Calu3 (cell line): ENCODE measurements at regions not wholly inside any gene's neighbourhood (a gene's known extent, or its start where the extent isn't known, plus 50 kb on each side); places are given as distances from the start of the nearest gene placed in this dataset.

Experiments
- BruUV-seq: library from RNA; stranded (reverse); fragments of 400-500 nt; replicated peaks from 2 replicates; lab custom pipeline; 2021; lab: Mats Ljungman, UMichigan
- CTCF ChIA-PET: fragments of 300-600 bp; sonication (Branson Sonifier 250); formaldehyde crosslinking; loops from one replicate; lab custom pipeline; 2022; ENCODE audit warnings: antibody characterized with exemption; lab: Charles Lee
- DNase-seq: peaks from one replicate; pipeline ENCODE4 v3.0.0; 2022
- H3K27ac Mint-ChIP-seq: one replicate; pipeline ENCODE4 v1.8.0; 2022; ENCODE audit warnings: mixed read lengths; ENCODE audit not compliant: unreplicated experiment
- H3K27me3 Mint-ChIP-seq: one replicate; pipeline ENCODE4 v1.8.0; 2022; ENCODE audit warnings: mixed read lengths; ENCODE audit not compliant: unreplicated experiment
- H3K36me3 Mint-ChIP-seq: one replicate; pipeline ENCODE4 v1.8.0; 2022; ENCODE audit warnings: mild to moderate bottlenecking, moderate library complexity, mixed read lengths; ENCODE audit not compliant: insufficient read depth, unreplicated experiment
- H3K4me1 Mint-ChIP-seq: one replicate; pipeline ENCODE4 v1.8.0; 2022; ENCODE audit warnings: mild to moderate bottlenecking, low read depth, mixed read lengths; ENCODE audit not compliant: unreplicated experiment
- H3K4me3 Mint-ChIP-seq: one replicate; pipeline ENCODE4 v1.8.0; 2022; ENCODE audit warnings: mild to moderate bottlenecking, low read depth, moderate library complexity, mixed read lengths; ENCODE audit not compliant: unreplicated experiment
- H3K9me3 Mint-ChIP-seq: one replicate; pipeline ENCODE4 v1.8.0; 2022; ENCODE audit warnings: low read depth, mixed read lengths; ENCODE audit not compliant: unreplicated experiment
- intact Hi-C: fragments of 100-400 bp; cut with micrococcal nuclease; formaldehyde crosslinking; loops from one replicate; pipeline ENCODE4 v1.10.0; 2022; ENCODE audit not compliant: unreplicated experiment
- TF ChIP-seq, protein P1 (sequence below): fragments of 200-600 bp; IDR thresholded peaks from one replicate; pipeline ENCODE4 v1.8.0; 2022; ENCODE audit warnings: antibody characterized with exemption; ENCODE audit not compliant: unreplicated experiment

DNA sequence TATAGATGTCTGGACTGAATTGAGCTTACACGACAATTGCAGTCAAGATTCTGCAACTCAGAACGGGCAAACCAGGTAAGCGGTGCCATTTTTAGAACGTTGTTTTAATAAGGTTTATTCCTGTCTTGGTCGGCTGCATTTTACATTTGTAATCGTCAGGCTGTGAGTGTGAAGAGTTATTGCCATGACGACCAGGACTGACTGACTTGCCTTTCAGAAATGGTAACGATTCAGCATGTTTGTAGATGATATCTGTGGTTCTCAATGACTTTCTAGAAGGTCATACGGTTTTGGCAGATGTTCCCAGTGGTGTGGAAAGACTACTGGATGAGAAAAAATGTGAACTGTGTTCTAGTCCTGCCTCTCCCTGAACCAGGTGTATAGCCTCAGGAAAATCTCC is 271.3 kb upstream of the B3GALT2 start:
- Mint-ChIP-seq H3K27ac (no peak overlapping the region), H3K27me3 (no peaks in the 10 kb centered on the region), H3K9me3 (no peaks in the 10 kb centered on the region), H3K4me1 (peaks cover 10% of the 10 kb centered on the region), H3K4me3 (no peak overlapping the region), H3K36me3 (no peaks in the 10 kb centered on the region)
- intact Hi-C loops: no loop called here
- CTCF ChIA-PET: no interaction called here
- no TSS peak for BruUV-seq
- DNase-seq: no peak
- TF ChIP-seq, protein P1, sequence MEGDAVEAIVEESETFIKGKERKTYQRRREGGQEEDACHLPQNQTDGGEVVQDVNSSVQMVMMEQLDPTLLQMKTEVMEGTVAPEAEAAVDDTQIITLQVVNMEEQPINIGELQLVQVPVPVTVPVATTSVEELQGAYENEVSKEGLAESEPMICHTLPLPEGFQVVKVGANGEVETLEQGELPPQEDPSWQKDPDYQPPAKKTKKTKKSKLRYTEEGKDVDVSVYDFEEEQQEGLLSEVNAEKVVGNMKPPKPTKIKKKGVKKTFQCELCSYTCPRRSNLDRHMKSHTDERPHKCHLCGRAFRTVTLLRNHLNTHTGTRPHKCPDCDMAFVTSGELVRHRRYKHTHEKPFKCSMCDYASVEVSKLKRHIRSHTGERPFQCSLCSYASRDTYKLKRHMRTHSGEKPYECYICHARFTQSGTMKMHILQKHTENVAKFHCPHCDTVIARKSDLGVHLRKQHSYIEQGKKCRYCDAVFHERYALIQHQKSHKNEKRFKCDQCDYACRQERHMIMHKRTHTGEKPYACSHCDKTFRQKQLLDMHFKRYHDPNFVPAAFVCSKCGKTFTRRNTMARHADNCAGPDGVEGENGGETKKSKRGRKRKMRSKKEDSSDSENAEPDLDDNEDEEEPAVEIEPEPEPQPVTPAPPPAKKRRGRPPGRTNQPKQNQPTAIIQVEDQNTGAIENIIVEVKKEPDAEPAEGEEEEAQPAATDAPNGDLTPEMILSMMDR: no peak

DNA sequence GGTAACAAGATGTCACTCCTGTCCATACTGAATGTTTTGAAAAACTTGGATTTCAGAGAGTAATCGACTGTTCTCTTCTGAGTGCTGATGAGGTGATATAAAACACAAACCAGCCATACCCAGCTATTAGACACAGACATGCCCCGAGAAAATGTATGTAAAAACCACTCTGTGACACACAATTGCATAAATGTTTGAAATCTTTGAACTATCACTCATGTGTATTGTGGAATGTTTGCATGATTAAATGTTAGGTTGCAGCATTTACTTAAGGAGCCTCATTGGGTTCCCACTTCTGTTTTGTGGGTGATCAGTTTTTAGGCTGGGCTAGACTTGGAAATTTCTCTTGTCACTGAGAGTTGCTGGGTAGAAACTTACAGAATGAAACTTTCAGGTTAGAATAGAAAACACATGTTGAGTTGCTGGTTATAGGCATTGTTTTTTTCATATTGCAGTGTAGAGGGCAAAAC is 270.4 kb upstream of the B3GALT2 start:
- no peaks in the 10 kb centered on the region for H3K36me3 Mint-ChIP-seq
- CTCF ChIA-PET: interaction anchor here (0.6 kb wide), 1 partner anchor 764 kb away, joined by 5 read pairs; no protein-coding TSS in a partner anchor
- no peak for DNase-seq
- H3K4me3 Mint-ChIP-seq: no peak overlapping the region
- peaks cover 8% of the 10 kb centered on the region for H3K4me1 Mint-ChIP-seq
- no peaks in the 10 kb centered on the region for H3K27me3 Mint-ChIP-seq
- TF ChIP-seq, protein P1: no peak
- no peaks in the 10 kb centered on the region for H3K9me3 Mint-ChIP-seq
- BruUV-seq: no TSS peak
- intact Hi-C loops: no loop called here
- no peak overlapping the region for H3K27ac Mint-ChIP-seq

DNA sequence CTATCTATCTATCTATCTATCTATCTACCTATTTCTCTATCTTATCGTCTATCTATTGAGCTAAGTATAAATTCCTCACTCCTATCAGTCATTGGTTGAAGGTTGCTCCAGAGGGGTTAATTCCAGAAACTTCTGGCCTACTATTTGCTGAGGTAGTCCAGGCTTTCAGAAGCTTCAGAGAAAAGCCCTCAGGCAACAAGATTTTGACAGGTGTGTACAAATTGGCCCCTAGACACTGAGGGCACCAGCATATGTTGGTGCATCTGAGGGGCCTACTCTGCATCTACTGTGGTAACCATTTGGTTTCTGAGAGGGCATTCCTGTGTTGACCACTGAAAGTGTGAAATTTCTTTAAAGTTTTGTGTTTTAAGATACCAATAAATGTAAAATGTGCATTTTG is 265.2 kb upstream of the B3GALT2 start:
- no peak overlapping the region for H3K27ac Mint-ChIP-seq
- TF ChIP-seq, protein P1: no peak
- H3K4me1 Mint-ChIP-seq: no peaks in the 10 kb centered on the region
- H3K9me3 Mint-ChIP-seq: no peaks in the 10 kb centered on the region
- H3K4me3 Mint-ChIP-seq: no peak overlapping the region
- DNase-seq: no peak
- intact Hi-C loops: no loop called here
- BruUV-seq: no TSS peak
- no peaks in the 10 kb centered on the region for H3K27me3 Mint-ChIP-seq
- H3K36me3 Mint-ChIP-seq: no peaks in the 10 kb centered on the region
- CTCF ChIA-PET: no interaction called here

DNA sequence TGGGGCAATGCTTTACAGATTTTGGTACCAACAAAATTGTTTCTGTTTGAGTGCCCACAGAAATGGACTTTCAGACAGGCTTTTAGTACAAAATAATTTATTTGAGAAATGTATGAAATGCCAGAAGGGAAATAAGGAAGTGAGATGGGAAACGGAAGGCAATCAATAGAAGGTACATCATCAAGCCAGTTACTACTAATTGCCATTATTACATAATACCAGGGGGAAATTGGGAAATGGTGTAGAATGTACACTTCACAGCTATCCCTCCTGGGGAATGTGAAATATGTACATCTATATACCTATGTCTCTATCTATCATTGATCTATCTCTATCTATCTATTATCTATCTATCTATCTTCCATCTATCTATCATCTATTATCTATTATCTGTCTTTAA is 264.6 kb upstream of the B3GALT2 start:
- TF ChIP-seq, protein P1: no peak
- Mint-ChIP-seq H3K27ac (no peak overlapping the region), H3K36me3 (no peaks in the 10 kb centered on the region), H3K9me3 (no peaks in the 10 kb centered on the region), H3K4me1 (no peaks in the 10 kb centered on the region), H3K4me3 (no peak overlapping the region), H3K27me3 (no peaks in the 10 kb centered on the region)
- DNase-seq: no peak
- BruUV-seq: no TSS peak
- intact Hi-C loops: no loop called here
- CTCF ChIA-PET: no interaction called here
